HepG2 (cell line): ENCODE measurements at regions not wholly inside any gene's neighbourhood (a gene's known extent, or its start where the extent isn't known, plus 50 kb on each side); places are given as distances from the start of the nearest gene placed in this dataset.

ENCODE experiments used
- ADNP ChIP-seq: sonication (generic); formaldehyde crosslinking; IDR thresholded peaks from 2 replicates; pipeline ENCODE4 v1.4.0; 2020; ENCODE audit warnings: missing genetic modification reagents
- GABPA ChIP-seq, 2 experiments: IDR thresholded peaks; 2 replicates each; pipeline ENCODE4 v1.6.1; 2011 to 2016; ENCODE audit warnings: low read depth in 2 of 2, low read length in 1 of 2, missing biosample characterization in 1 of 2, missing genetic modification characterization in 1 of 2
- JARID2 ChIP-seq: sonication (generic); formaldehyde crosslinking; IDR thresholded peaks from 2 replicates; pipeline ENCODE4 v1.8.1; 2023; ENCODE audit warnings: missing genetic modification reagents, inconsistent platforms; ENCODE audit not compliant: insufficient replicate concordance
- MBNL3 ChIP-seq: fragments of 250-450 bp; sonication (Bioruptor Pico); conservative IDR thresholded peaks from 2 replicates; pipeline ENCODE4 v1.8.0; 2022; ENCODE audit warnings: mild to moderate bottlenecking, inconsistent platforms
- NFIC ChIP-seq: IDR thresholded peaks from 2 replicates; pipeline ENCODE4 v1.6.1; 2012; ENCODE audit warnings: mild to moderate bottlenecking, low read length, inconsistent platforms
- NR2F6 ChIP-seq, 2 experiments: IDR thresholded peaks; 2 replicates each; pipeline ENCODE4 v1.6.1; 2016; ENCODE audit warnings: antibody characterized with exemption in 1 of 2, mild to moderate bottlenecking in 1 of 2
- RARA ChIP-seq: IDR thresholded peaks from 2 replicates; pipeline ENCODE4 v1.6.1; 2016; ENCODE audit warnings: missing genetic modification reagents, missing compliant biosample characterization
- SIN3B ChIP-seq: fragments of 150-350 bp; IDR thresholded peaks from 2 replicates; pipeline ENCODE4 v1.6.1; 2014; ENCODE audit warnings: low read length
- SPEN ChIP-seq: sonication (generic); formaldehyde crosslinking; IDR thresholded peaks from 2 replicates; pipeline ENCODE4 v1.5.1; 2020; ENCODE audit warnings: low read depth, mild to moderate bottlenecking, missing genetic modification reagents
- ZNF570 ChIP-seq: sonication (generic); formaldehyde crosslinking; IDR thresholded peaks from 2 replicates; pipeline ENCODE4 v1.4.0; 2020; ENCODE audit warnings: mild to moderate bottlenecking, missing genetic modification reagents, borderline replicate concordance
- TF ChIP-seq, protein P1 (sequence below): sonication (generic); formaldehyde crosslinking; IDR thresholded peaks from 2 replicates; pipeline ENCODE4 v1.4.0; 2020; ENCODE audit warnings: missing genetic modification reagents, borderline replicate concordance
- TF ChIP-seq, protein P2 (sequence below): sonication (generic); formaldehyde crosslinking; conservative IDR thresholded peaks from 2 replicates; pipeline ENCODE4 v1.4.0; 2020; ENCODE audit warnings: missing genetic modification reagents
- TF ChIP-seq, protein P3 (sequence below): IDR thresholded peaks from 2 replicates; pipeline ENCODE4 v1.6.1; 2016; ENCODE audit warnings: low read depth, missing genetic modification reagents, missing compliant biosample characterization

DNA sequence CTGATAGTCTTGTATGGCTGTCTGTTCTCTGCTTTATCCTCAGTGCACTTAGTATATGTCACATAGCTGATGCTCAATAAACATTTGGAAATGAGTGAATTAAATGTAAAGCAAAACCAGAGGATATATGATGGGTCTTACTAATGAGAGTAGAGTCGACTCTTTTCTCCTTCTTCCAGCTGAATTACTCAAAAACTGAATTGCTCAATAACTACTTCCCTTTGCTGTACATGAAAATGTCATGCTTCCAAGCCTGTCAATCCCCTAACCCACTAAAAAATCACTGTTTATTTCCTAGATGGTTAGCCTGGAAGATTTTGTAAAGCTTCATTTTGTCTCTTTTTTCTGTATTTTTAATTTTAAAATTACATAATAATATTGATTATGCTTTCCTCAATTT is 88.0 kb downstream of the OR13A1 start (continued):
- TF ChIP-seq, protein P1, sequence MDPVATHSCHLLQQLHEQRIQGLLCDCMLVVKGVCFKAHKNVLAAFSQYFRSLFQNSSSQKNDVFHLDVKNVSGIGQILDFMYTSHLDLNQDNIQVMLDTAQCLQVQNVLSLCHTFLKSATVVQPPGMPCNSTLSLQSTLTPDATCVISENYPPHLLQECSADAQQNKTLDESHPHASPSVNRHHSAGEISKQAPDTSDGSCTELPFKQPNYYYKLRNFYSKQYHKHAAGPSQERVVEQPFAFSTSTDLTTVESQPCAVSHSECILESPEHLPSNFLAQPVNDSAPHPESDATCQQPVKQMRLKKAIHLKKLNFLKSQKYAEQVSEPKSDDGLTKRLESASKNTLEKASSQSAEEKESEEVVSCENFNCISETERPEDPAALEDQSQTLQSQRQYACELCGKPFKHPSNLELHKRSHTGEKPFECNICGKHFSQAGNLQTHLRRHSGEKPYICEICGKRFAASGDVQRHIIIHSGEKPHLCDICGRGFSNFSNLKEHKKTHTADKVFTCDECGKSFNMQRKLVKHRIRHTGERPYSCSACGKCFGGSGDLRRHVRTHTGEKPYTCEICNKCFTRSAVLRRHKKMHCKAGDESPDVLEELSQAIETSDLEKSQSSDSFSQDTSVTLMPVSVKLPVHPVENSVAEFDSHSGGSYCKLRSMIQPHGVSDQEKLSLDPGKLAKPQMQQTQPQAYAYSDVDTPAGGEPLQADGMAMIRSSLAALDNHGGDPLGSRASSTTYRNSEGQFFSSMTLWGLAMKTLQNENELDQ (CRISPR knock-in tag): no peak
- TF ChIP-seq, protein P2, sequence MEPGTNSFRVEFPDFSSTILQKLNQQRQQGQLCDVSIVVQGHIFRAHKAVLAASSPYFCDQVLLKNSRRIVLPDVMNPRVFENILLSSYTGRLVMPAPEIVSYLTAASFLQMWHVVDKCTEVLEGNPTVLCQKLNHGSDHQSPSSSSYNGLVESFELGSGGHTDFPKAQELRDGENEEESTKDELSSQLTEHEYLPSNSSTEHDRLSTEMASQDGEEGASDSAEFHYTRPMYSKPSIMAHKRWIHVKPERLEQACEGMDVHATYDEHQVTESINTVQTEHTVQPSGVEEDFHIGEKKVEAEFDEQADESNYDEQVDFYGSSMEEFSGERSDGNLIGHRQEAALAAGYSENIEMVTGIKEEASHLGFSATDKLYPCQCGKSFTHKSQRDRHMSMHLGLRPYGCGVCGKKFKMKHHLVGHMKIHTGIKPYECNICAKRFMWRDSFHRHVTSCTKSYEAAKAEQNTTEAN: no peak
- TF ChIP-seq, protein P3, sequence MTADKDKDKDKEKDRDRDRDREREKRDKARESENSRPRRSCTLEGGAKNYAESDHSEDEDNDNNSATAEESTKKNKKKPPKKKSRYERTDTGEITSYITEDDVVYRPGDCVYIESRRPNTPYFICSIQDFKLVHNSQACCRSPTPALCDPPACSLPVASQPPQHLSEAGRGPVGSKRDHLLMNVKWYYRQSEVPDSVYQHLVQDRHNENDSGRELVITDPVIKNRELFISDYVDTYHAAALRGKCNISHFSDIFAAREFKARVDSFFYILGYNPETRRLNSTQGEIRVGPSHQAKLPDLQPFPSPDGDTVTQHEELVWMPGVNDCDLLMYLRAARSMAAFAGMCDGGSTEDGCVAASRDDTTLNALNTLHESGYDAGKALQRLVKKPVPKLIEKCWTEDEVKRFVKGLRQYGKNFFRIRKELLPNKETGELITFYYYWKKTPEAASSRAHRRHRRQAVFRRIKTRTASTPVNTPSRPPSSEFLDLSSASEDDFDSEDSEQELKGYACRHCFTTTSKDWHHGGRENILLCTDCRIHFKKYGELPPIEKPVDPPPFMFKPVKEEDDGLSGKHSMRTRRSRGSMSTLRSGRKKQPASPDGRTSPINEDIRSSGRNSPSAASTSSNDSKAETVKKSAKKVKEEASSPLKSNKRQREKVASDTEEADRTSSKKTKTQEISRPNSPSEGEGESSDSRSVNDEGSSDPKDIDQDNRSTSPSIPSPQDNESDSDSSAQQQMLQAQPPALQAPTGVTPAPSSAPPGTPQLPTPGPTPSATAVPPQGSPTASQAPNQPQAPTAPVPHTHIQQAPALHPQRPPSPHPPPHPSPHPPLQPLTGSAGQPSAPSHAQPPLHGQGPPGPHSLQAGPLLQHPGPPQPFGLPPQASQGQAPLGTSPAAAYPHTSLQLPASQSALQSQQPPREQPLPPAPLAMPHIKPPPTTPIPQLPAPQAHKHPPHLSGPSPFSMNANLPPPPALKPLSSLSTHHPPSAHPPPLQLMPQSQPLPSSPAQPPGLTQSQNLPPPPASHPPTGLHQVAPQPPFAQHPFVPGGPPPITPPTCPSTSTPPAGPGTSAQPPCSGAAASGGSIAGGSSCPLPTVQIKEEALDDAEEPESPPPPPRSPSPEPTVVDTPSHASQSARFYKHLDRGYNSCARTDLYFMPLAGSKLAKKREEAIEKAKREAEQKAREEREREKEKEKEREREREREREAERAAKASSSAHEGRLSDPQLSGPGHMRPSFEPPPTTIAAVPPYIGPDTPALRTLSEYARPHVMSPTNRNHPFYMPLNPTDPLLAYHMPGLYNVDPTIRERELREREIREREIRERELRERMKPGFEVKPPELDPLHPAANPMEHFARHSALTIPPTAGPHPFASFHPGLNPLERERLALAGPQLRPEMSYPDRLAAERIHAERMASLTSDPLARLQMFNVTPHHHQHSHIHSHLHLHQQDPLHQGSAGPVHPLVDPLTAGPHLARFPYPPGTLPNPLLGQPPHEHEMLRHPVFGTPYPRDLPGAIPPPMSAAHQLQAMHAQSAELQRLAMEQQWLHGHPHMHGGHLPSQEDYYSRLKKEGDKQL: no peak
- TF ChIP-seq RARA (CRISPR knock-in tag): no peak
- TF ChIP-seq SPEN (CRISPR knock-in tag): no peak
- TF ChIP-seq SIN3B: no peak
- no peak for TF ChIP-seq NFIC
- TF ChIP-seq ZNF570: no peak
- TF ChIP-seq ADNP (CRISPR knock-in tag): no peak
- TF ChIP-seq GABPA (IDR thresholded peaks at IDR 0.05; ENCODE audit: low read depth, low read length): no peak
- TF ChIP-seq GABPA (CRISPR knock-in tag; IDR thresholded peaks at IDR 0.05; ENCODE audit: low read depth): no peak
- no peak for TF ChIP-seq MBNL3 (CRISPR knock-in tag)
- TF ChIP-seq NR2F6 (IDR thresholded peaks at IDR 0.05): no peak
- TF ChIP-seq NR2F6 (CRISPR knock-in tag; IDR thresholded peaks at IDR 0.05): no peak
- no peak for TF ChIP-seq JARID2
